ENCODE measurements at regions not wholly inside any gene's neighbourhood (a gene's known extent, or its start where the extent isn't known, plus 50 kb on each side); places are given as distances from the start of the nearest gene placed in this dataset.

DNA sequence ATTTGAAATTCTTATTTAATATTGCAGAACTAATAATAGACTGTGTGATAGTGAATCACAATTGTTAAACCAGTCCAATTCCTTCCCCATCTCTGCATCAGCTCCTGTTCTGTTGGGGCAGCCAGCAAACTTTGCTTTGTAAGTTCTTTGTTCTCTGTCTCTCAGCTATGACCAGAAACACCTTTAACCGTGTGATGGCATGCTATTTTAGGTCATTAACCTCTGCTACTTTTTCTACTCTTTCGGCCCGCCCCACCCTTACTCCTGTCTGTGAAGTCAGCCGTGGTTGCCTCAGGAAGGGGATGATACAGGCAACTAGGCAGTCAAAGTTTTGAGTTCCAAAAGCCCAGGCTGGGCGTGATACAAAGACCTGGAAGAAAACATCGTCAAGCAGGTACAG is 51.3 kb upstream of the EGFL6 start:
- Histone ChIP-seq H3K9ac (ENCODE audit: low read depth, low read length) (no peak overlapping the region), H3K27me3 (ENCODE audit: insufficient read depth, low read length) (no peaks in the 10 kb centered on the region), H3K4me1 (ENCODE audit: insufficient read depth, low read length) (no peaks in the 10 kb centered on the region), H3K4me3 (ENCODE audit: low read length) (no peak overlapping the region), H3K36me3 (ENCODE audit: insufficient read depth, low read depth, low read length) (no peaks in the 10 kb centered on the region), H3K9me3 (ENCODE audit: insufficient read depth, low read depth, low read length) (no peaks in the 10 kb centered on the region), H3K27ac (ENCODE audit: low read length) (no peak overlapping the region)

- H3K27me3 ChIP-seq (ENCODE audit: insufficient read depth, low read length), result no peaks in the 10 kb centered on the region
- H3K9me3 ChIP-seq (ENCODE audit: insufficient read depth, low read depth, low read length), result no peaks in the 10 kb centered on the region
- no peaks in the 10 kb centered on the region for H3K4me1 ChIP-seq (ENCODE audit: insufficient read depth, low read length)
- no peak overlapping the region for H3K9ac ChIP-seq (ENCODE audit: low read depth, low read length)
- no peak overlapping the region for H3K27ac ChIP-seq (ENCODE audit: low read length)
- H3K4me3 ChIP-seq (ENCODE audit: low read length), result no peak overlapping the region
- no peaks in the 10 kb centered on the region for H3K36me3 ChIP-seq (ENCODE audit: insufficient read depth, low read depth, low read length)
Observed at GRCh38 chrX:13515211-13515930, 54.0 kb upstream of the EGFL6 start.

DNA sequence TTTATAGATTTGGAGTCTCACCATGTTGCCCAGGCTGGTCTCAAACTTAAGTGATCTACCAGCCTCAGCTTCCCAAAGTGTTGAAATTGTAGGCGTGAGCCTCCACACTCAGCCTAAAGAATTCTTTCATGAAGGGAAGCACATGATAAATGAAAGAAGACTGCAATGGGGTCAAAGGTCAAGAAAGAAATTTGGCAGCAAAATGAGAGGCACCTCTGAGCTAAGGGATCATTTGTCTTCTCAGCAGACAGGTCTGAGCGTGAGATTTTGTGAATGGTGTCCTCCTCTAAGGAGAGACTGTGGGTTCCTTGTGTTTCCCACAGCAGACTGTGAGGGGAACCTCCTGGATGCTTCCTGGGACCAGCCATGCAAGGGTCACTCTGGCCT is 57.5 kb upstream of the EGFL6 start:
- Histone ChIP-seq H3K4me1 (ENCODE audit: insufficient read depth, low read length) (no peaks in the 10 kb centered on the region), H3K27me3 (ENCODE audit: insufficient read depth, low read length) (no peaks in the 10 kb centered on the region), H3K36me3 (ENCODE audit: insufficient read depth, low read depth, low read length) (no peaks in the 10 kb centered on the region), H3K27ac (ENCODE audit: low read length) (no peak overlapping the region), H3K9ac (ENCODE audit: low read depth, low read length) (no peak overlapping the region), H3K4me3 (ENCODE audit: low read length) (no peak overlapping the region), H3K9me3 (ENCODE audit: insufficient read depth, low read depth, low read length) (no peaks in the 10 kb centered on the region)

- H3K27me3 ChIP-seq (ENCODE audit: insufficient read depth, low read length), result no peaks in the 10 kb centered on the region
- H3K9me3 ChIP-seq (ENCODE audit: insufficient read depth, low read depth, low read length), result no peaks in the 10 kb centered on the region
- H3K4me1 ChIP-seq (ENCODE audit: insufficient read depth, low read length), result no peaks in the 10 kb centered on the region
- H3K4me3 ChIP-seq (ENCODE audit: low read length), result no peak overlapping the region
- H3K36me3 ChIP-seq (ENCODE audit: insufficient read depth, low read depth, low read length), result no peaks in the 10 kb centered on the region
- H3K27ac ChIP-seq (ENCODE audit: low read length), result no peak overlapping the region
- H3K9ac ChIP-seq (ENCODE audit: low read depth, low read length), result no peak overlapping the region
Observed at GRCh38 chrX:13511241-13511943, 58.0 kb upstream of the EGFL6 start.

GRCh38 chrX:13507893-13508292 is 61.5 kb upstream of the EGFL6 start:
- no peaks in the 10 kb centered on the region for H3K36me3 ChIP-seq (ENCODE audit: insufficient read depth, low read depth, low read length)
- no peaks in the 10 kb centered on the region for H3K9me3 ChIP-seq (ENCODE audit: insufficient read depth, low read depth, low read length)
- H3K27ac ChIP-seq (ENCODE audit: low read length), result no peak overlapping the region
- no peak overlapping the region for H3K4me3 ChIP-seq (ENCODE audit: low read length)
- no peak overlapping the region for H3K9ac ChIP-seq (ENCODE audit: low read depth, low read length)
- H3K4me1 ChIP-seq (ENCODE audit: insufficient read depth, low read length), result no peaks in the 10 kb centered on the region
- no peaks in the 10 kb centered on the region for H3K27me3 ChIP-seq (ENCODE audit: insufficient read depth, low read length)

DNA sequence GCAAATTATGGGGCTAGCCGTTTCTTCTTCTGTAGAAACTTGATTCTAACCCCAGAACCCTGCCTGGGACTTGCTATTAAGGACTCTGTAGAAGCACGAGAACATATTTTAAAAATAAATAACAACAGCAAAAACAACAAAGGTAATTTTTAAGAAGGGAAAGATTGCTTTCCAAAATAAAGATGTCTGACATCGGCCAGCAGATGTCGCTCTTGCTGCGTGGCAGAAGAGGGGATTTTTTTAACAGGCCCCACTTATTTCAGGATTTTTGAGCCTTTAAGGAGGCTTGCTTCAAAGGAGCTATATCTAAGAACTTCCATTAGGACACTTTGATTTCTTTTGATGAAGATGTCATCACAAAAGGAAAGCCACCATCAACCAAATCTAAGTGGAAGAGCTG is 62.8 kb upstream of the EGFL6 start:
- no peaks in the 10 kb centered on the region for H3K27me3 ChIP-seq (ENCODE audit: insufficient read depth, low read length)
- no peak overlapping the region for H3K9ac ChIP-seq (ENCODE audit: low read depth, low read length)
- H3K4me3 ChIP-seq (ENCODE audit: low read length), result no peak overlapping the region
- H3K36me3 ChIP-seq (ENCODE audit: insufficient read depth, low read depth, low read length), result no peaks in the 10 kb centered on the region
- no peak overlapping the region for H3K27ac ChIP-seq (ENCODE audit: low read length)
- H3K9me3 ChIP-seq (ENCODE audit: insufficient read depth, low read depth, low read length), result no peaks in the 10 kb centered on the region
- H3K4me1 ChIP-seq (ENCODE audit: insufficient read depth, low read length), result no peaks in the 10 kb centered on the region

DNA sequence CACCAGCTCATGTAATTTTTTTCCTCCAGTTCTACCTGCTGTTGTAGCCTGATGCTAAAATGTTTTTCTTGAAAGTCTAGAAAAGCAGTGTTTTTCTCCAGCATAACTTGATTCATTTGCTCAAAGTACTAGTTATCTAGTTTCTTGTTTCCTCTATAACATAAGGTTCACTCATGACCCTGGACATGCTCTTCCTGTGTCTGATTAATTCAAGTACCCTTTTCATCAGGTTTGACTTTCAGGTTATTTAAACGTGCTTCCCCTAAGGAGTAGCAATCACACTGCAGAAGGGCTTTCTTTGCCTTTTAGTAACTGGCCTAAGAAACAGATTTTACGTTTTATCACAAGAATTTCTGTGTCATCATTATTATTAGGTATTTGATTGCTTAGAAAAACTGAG is 66.8 kb upstream of the EGFL6 start:
- H3K4me3 ChIP-seq (ENCODE audit: low read length), result no peak overlapping the region
- H3K9ac ChIP-seq (ENCODE audit: low read depth, low read length), result no peak overlapping the region
- no peaks in the 10 kb centered on the region for H3K27me3 ChIP-seq (ENCODE audit: insufficient read depth, low read length)
- no peaks in the 10 kb centered on the region for H3K36me3 ChIP-seq (ENCODE audit: insufficient read depth, low read depth, low read length)
- no peak overlapping the region for H3K27ac ChIP-seq (ENCODE audit: low read length)
- H3K4me1 ChIP-seq (ENCODE audit: insufficient read depth, low read length), result no peaks in the 10 kb centered on the region
- no peaks in the 10 kb centered on the region for H3K9me3 ChIP-seq (ENCODE audit: insufficient read depth, low read depth, low read length)

- no peaks in the 10 kb centered on the region for H3K36me3 ChIP-seq (ENCODE audit: insufficient read depth, low read depth, low read length)
- H3K4me3 ChIP-seq (ENCODE audit: low read length), result no peak overlapping the region
- no peaks in the 10 kb centered on the region for H3K9me3 ChIP-seq (ENCODE audit: insufficient read depth, low read depth, low read length)
- no peaks in the 10 kb centered on the region for H3K4me1 ChIP-seq (ENCODE audit: insufficient read depth, low read length)
- no peaks in the 10 kb centered on the region for H3K27me3 ChIP-seq (ENCODE audit: insufficient read depth, low read length)
- H3K27ac ChIP-seq (ENCODE audit: low read length), result no peak overlapping the region
- no peak overlapping the region for H3K9ac ChIP-seq (ENCODE audit: low read depth, low read length)
Observed at GRCh38 chrX:13499736-13500135, 69.7 kb upstream of the EGFL6 start.

GRCh38 chrX:13498238-13498637 is 71.2 kb upstream of the EGFL6 start:
- H3K9ac ChIP-seq (ENCODE audit: low read depth, low read length), result no peak overlapping the region
- no peaks in the 10 kb centered on the region for H3K36me3 ChIP-seq (ENCODE audit: insufficient read depth, low read depth, low read length)
- no peaks in the 10 kb centered on the region for H3K4me1 ChIP-seq (ENCODE audit: insufficient read depth, low read length)
- H3K9me3 ChIP-seq (ENCODE audit: insufficient read depth, low read depth, low read length), result no peaks in the 10 kb centered on the region
- H3K4me3 ChIP-seq (ENCODE audit: low read length), result no peak overlapping the region
- H3K27ac ChIP-seq (ENCODE audit: low read length), result no peak overlapping the region
- H3K27me3 ChIP-seq (ENCODE audit: insufficient read depth, low read length), result no peaks in the 10 kb centered on the region

- Histone ChIP-seq H3K4me3 (ENCODE audit: low read length) (no peak overlapping the region), H3K27me3 (ENCODE audit: insufficient read depth, low read length) (no peaks in the 10 kb centered on the region), H3K9ac (ENCODE audit: low read depth, low read length) (no peak overlapping the region), H3K36me3 (ENCODE audit: insufficient read depth, low read depth, low read length) (no peaks in the 10 kb centered on the region), H3K27ac (ENCODE audit: low read length) (no peak overlapping the region), H3K4me1 (ENCODE audit: insufficient read depth, low read length) (no peaks in the 10 kb centered on the region), H3K9me3 (ENCODE audit: insufficient read depth, low read depth, low read length) (no peaks in the 10 kb centered on the region)
Observed at GRCh38 chrX:13495232-13495631, 74.2 kb upstream of the EGFL6 start.

DNA sequence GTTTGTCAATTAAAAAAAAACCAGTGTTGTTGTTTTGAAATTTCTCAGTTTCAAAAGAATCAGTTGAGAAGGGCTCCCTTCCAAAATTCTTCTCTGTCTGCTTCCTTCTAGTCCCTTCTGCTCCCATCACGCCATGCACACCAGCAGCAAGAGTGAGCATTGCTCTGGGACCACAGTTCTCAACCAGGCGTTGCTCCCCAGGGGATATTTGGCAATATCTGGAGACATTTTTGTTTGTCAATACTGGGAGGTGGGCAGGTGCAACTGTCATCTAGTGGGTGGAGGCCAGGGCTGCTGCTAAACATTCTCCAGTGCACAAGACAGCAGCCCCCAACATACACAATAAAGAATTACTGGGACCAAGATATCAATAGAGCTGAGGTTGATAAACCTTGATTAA is 74.8 kb upstream of the EGFL6 start:
- Histone ChIP-seq H3K4me3 (ENCODE audit: low read length) (no peak overlapping the region), H3K27ac (ENCODE audit: low read length) (no peak overlapping the region), H3K4me1 (ENCODE audit: insufficient read depth, low read length) (no peaks in the 10 kb centered on the region), H3K27me3 (ENCODE audit: insufficient read depth, low read length) (no peaks in the 10 kb centered on the region), H3K9ac (ENCODE audit: low read depth, low read length) (no peak overlapping the region), H3K36me3 (ENCODE audit: insufficient read depth, low read depth, low read length) (no peaks in the 10 kb centered on the region), H3K9me3 (ENCODE audit: insufficient read depth, low read depth, low read length) (no peaks in the 10 kb centered on the region)

DNA sequence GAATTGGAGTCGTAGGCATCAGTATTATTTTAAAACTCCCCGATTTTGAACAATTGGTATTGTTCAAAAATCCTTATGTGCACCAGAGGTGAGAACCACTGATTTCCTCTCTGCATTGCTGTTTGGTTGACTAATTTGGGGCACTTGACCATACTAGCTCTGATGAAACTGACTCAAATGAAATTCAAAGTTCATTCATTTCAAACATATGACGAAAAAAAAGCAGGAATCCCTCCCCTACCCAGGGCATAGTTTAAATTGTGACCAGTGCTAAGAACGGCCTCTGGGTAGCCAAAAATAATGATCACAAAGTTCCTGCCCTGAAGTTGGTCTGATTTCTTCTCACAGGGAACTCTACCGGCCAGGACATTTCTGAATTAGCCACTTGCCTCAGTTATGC is 75.7 kb upstream of the EGFL6 start:
- Histone ChIP-seq H3K36me3 (ENCODE audit: insufficient read depth, low read depth, low read length) (no peaks in the 10 kb centered on the region), H3K9me3 (ENCODE audit: insufficient read depth, low read depth, low read length) (no peaks in the 10 kb centered on the region), H3K9ac (ENCODE audit: low read depth, low read length) (no peak overlapping the region), H3K4me3 (ENCODE audit: low read length) (no peak overlapping the region), H3K27me3 (ENCODE audit: insufficient read depth, low read length) (no peaks in the 10 kb centered on the region), H3K27ac (ENCODE audit: low read length) (no peak overlapping the region), H3K4me1 (ENCODE audit: insufficient read depth, low read length) (no peaks in the 10 kb centered on the region)

Data from iPS-20b (cell line).